ENCODE measurements at regions not wholly inside any gene's neighbourhood (a gene's known extent, or its start where the extent isn't known, plus 50 kb on each side); places are given as distances from the start of the nearest gene placed in this dataset.

GRCh38 chr1:54464477-54465146, 58.4 kb upstream of the SSBP3 start:
- TF ChIP-seq CTCF (conservative IDR thresholded peaks at IDR 0.05) (no peak), ZFX (IDR thresholded peaks at IDR 0.05) (no peak)
